ENCODE measurements at regions not wholly inside any gene's neighbourhood (a gene's known extent, or its start where the extent isn't known, plus 50 kb on each side); places are given as distances from the start of the nearest gene placed in this dataset.
"Not testable (repeated sequence)": the region's sequence is repeated elsewhere in the genome, so short reads cannot be mapped to it uniquely, and the experiment has no call there.

GRCh38 chr14:105888784-105889665 is 362.6 kb downstream of the TMEM121 start:
- Histone ChIP-seq H3K4me3 (no peak overlapping the region), H3K9ac (ENCODE audit: insufficient read length) (no peak overlapping the region), H3K9me3 (ENCODE audit: low read depth, low read length) (no peaks in the 10 kb centered on the region), H3K27ac (no peak overlapping the region), H3K36me3 (ENCODE audit: insufficient read depth, low read length) (no peaks in the 10 kb centered on the region)
- no peak for DNase-seq (ENCODE audit: low read depth, low spot score)
- TF ChIP-seq POLR2AphosphoS5 (IDR thresholded peaks at IDR 0.05; ENCODE audit: borderline replicate concordance, low read depth, low read length) (no peak), EZH2 (IDR thresholded peaks at IDR 0.05) (no peak), FOXP2 (optimal IDR thresholded peaks at IDR 0.05; ENCODE audit: control extremely low read depth, extremely low read length, insufficient read depth) (no peak)

- Histone ChIP-seq H3K9ac (ENCODE audit: insufficient read length) (no peak overlapping the region), H3K27ac (no peak overlapping the region), H3K36me3 (ENCODE audit: insufficient read depth, low read length) (no peaks in the 10 kb centered on the region), H3K9me3 (ENCODE audit: low read depth, low read length) (no peaks in the 10 kb centered on the region), H3K4me3 (no peak overlapping the region)
- TF ChIP-seq FOXP2 (optimal IDR thresholded peaks at IDR 0.05; ENCODE audit: control extremely low read depth, extremely low read length, insufficient read depth) = no peak
- no peak for TF ChIP-seq POLR2AphosphoS5 (IDR thresholded peaks at IDR 0.05; ENCODE audit: borderline replicate concordance, low read depth, low read length)
- no peak for TF ChIP-seq EZH2 (IDR thresholded peaks at IDR 0.05)
- no peak for DNase-seq (ENCODE audit: low read depth, low spot score)
These were observed 363.5 kb downstream of the TMEM121 start for GRCh38 chr14:105889666-105890473.

- TF ChIP-seq EZH2 (IDR thresholded peaks at IDR 0.05) (no peak), FOXP2 (optimal IDR thresholded peaks at IDR 0.05; ENCODE audit: control extremely low read depth, extremely low read length, insufficient read depth) (no peak), POLR2AphosphoS5 (IDR thresholded peaks at IDR 0.05; ENCODE audit: borderline replicate concordance, low read depth, low read length) (no peak)
- Histone ChIP-seq H3K36me3 (ENCODE audit: insufficient read depth, low read length) (no peaks in the 10 kb centered on the region), H3K9me3 (ENCODE audit: low read depth, low read length) (no peaks in the 10 kb centered on the region), H3K4me3 (no peak overlapping the region), H3K9ac (ENCODE audit: insufficient read length) (no peak overlapping the region), H3K27ac (no peak overlapping the region)
- no peak for DNase-seq (ENCODE audit: low read depth, low spot score)
These were observed 364.3 kb downstream of the TMEM121 start for GRCh38 chr14:105890474-105891220.

- no peaks in the 10 kb centered on the region for H3K36me3 ChIP-seq (ENCODE audit: insufficient read depth, low read length)
- H3K9me3 ChIP-seq (ENCODE audit: low read depth, low read length) = no peaks in the 10 kb centered on the region
- H3K4me3 ChIP-seq = no peak overlapping the region
- no peak overlapping the region for H3K27ac ChIP-seq
- DNase-seq (ENCODE audit: low read depth, low spot score) = no peak
- H3K9ac ChIP-seq (ENCODE audit: insufficient read length) = no peak overlapping the region
- no peak for TF ChIP-seq POLR2AphosphoS5 (IDR thresholded peaks at IDR 0.05; ENCODE audit: borderline replicate concordance, low read depth, low read length)
- no peak for TF ChIP-seq EZH2 (IDR thresholded peaks at IDR 0.05)
- TF ChIP-seq FOXP2 (optimal IDR thresholded peaks at IDR 0.05; ENCODE audit: control extremely low read depth, extremely low read length, insufficient read depth) = no peak
These were observed 364.8 kb downstream of the TMEM121 start for GRCh38 chr14:105891221-105891602.

GRCh38 chr14:105891631-105892452 is 365.5 kb downstream of the TMEM121 start:
- Histone ChIP-seq H3K9me3 (ENCODE audit: low read depth, low read length) (no peaks in the 10 kb centered on the region), H3K9ac (ENCODE audit: insufficient read length) (no peak overlapping the region), H3K36me3 (ENCODE audit: insufficient read depth, low read length) (no peaks in the 10 kb centered on the region), H3K27ac (no peak overlapping the region), H3K4me3 (no peak overlapping the region)
- no peak for TF ChIP-seq FOXP2 (optimal IDR thresholded peaks at IDR 0.05; ENCODE audit: control extremely low read depth, extremely low read length, insufficient read depth)
- no peak for TF ChIP-seq EZH2 (IDR thresholded peaks at IDR 0.05)
- no peak for TF ChIP-seq POLR2AphosphoS5 (IDR thresholded peaks at IDR 0.05; ENCODE audit: borderline replicate concordance, low read depth, low read length)
- no peak for DNase-seq (ENCODE audit: low read depth, low spot score)

- not testable (repeated sequence) for DNase-seq (ENCODE audit: low read depth, low spot score); H3K36me3 ChIP-seq (ENCODE audit: insufficient read depth, low read length); H3K9ac ChIP-seq (ENCODE audit: insufficient read length); H3K27ac ChIP-seq; H3K4me3 ChIP-seq; H3K9me3 ChIP-seq (ENCODE audit: low read depth, low read length)
These were observed 366.4 kb downstream of the TMEM121 start for GRCh38 chr14:105892453-105893441.

- H3K36me3 ChIP-seq (ENCODE audit: insufficient read depth, low read length); H3K27ac ChIP-seq; DNase-seq (ENCODE audit: low read depth, low spot score); H3K9ac ChIP-seq (ENCODE audit: insufficient read length); H3K4me3 ChIP-seq; H3K9me3 ChIP-seq (ENCODE audit: low read depth, low read length): not testable (repeated sequence)
These were observed 367.3 kb downstream of the TMEM121 start for GRCh38 chr14:105893686-105894085.

All from SK-N-MC (cell line).